Left lung (tissue), 4 donors: ENCODE measurements at regions not wholly inside any gene's neighbourhood (a gene's known extent, or its start where the extent isn't known, plus 50 kb on each side); places are given as distances from the start of the nearest gene placed in this dataset.

Experiments used
- ATAC-seq: fragments of 200-7000 bp; cut with Tn5 transposase; one replicate; pipeline ENCODE4 v1.9.1; 2020; ENCODE audit warnings: moderate library complexity
- DNase-seq, 4 donors: peaks; one replicate each; pipeline ENCODE4 v3.0.0-alpha.2; 2013 to 2020
- H3K27ac ChIP-seq, 2 donors: fragments of 200-600 bp; sonication (generic) in 1 of 2; one replicate each; pipeline versions ENCODE4 v1.5.0 to v1.8.0; 2020 to 2021
- H3K27me3 ChIP-seq, 2 donors: fragments of 200-600 bp; sonication (generic) in 1 of 2; one replicate each; pipeline versions ENCODE4 v1.5.0 to v1.8.0; 2020 to 2021
- H3K36me3 ChIP-seq, 2 donors: fragments of 200-600 bp; sonication (generic) in 1 of 2; one replicate each; pipeline versions ENCODE4 v1.5.0 to v1.8.0; 2020 to 2021
- H3K4me1 ChIP-seq, 2 donors: fragments of 200-600 bp; one replicate each; pipeline ENCODE4 v1.8.0; 2021
- H3K4me3 ChIP-seq, 2 donors: fragments of 200-600 bp; sonication (generic) in 1 of 2; one replicate each; pipeline versions ENCODE4 v1.5.0 to v1.8.0; 2020 to 2021; ENCODE audit warnings: mild to moderate bottlenecking in 1 of 2
- H3K9me3 ChIP-seq, 2 donors: fragments of 200-600 bp; sonication (generic) in 1 of 2; one replicate each; pipeline versions ENCODE4 v1.5.0 to v1.8.0; 2020 to 2021
- CTCF ChIP-seq, 2 donors: fragments of 200-600 bp; sonication (generic) in 1 of 2; IDR thresholded peaks; one replicate each; pipeline versions ENCODE4 v1.5.0 to v1.8.0; 2021; ENCODE audit warnings: antibody characterized with exemption in 2 of 2
- intact Hi-C, 2 donors: fragments of 100-400 bp; cut with DNase I; formaldehyde crosslinking; loops; one replicate each; pipeline versions ENCODE4 v1.11.2 to v1.14.2; 2022
- donor health status: DM: no; HTN: yes; CAD: no.
- donor health status: DM: no; HTN: no; CAD: no.

- TF ChIP-seq CTCF (IDR thresholded peaks at IDR 0.05): no peak
- Histone ChIP-seq H3K4me1 (peaks cover 0 to 7% of the 10 kb centered on the region in 2 donors), H3K27me3 (no peaks in the 10 kb centered on the region), H3K36me3 (no peaks in the 10 kb centered on the region), H3K9me3 (no peaks in the 10 kb centered on the region), H3K27ac (peak overlapping the region in 1 of 2 donors; percentile 67), H3K4me3 (no peak overlapping the region)
- ATAC-seq (no peak), DNase-seq (peak in 1 of 4 donors; percentile 10)
- intact Hi-C loops: no loop called here
Observed at GRCh38 chr3:125645616-125646015, 50.3 kb upstream of the OSBPL11 start.

GRCh38 chr3:125646581-125646980 lies 51.3 kb upstream of the OSBPL11 start:
- Histone ChIP-seq H3K36me3 (no peaks in the 10 kb centered on the region), H3K4me3 (no peak overlapping the region), H3K27me3 (no peaks in the 10 kb centered on the region), H3K27ac (peak overlapping the region; percentile 73 to 74), H3K9me3 (no peaks in the 10 kb centered on the region), H3K4me1 (peaks cover 0 to 7% of the 10 kb centered on the region in 2 donors)
- DNase-seq (no peak), ATAC-seq (no peak)
- intact Hi-C loops: no loop called here
- no peak for TF ChIP-seq CTCF (IDR thresholded peaks at IDR 0.05)

- no peaks in the 10 kb centered on the region for H3K36me3 ChIP-seq
- H3K27me3 ChIP-seq: no peaks in the 10 kb centered on the region
- DNase-seq: peak; percentile 16 to 78 (median 75)
- intact Hi-C loops: no loop called here
- H3K27ac ChIP-seq: peak overlapping the region; percentile 73 to 74
- TF ChIP-seq CTCF (IDR thresholded peaks at IDR 0.05): no peak
- no peaks in the 10 kb centered on the region for H3K9me3 ChIP-seq
- peaks cover 0 to 7% of the 10 kb centered on the region in 2 donors for H3K4me1 ChIP-seq
- peak; percentile 86 for ATAC-seq
- no peak overlapping the region for H3K4me3 ChIP-seq
Observed at GRCh38 chr3:125647318-125648014, 52.2 kb upstream of the OSBPL11 start.

GRCh38 chr3:125651244-125651643 lies 55.9 kb upstream of the OSBPL11 start:
- peak; percentile 64 for ATAC-seq

GRCh38 chr3:125652349-125652748 lies 57.1 kb upstream of the OSBPL11 start:
- TF ChIP-seq CTCF (IDR thresholded peaks at IDR 0.05): no peak
- Histone ChIP-seq H3K27me3 (no peaks in the 10 kb centered on the region), H3K27ac (no peak overlapping the region), H3K36me3 (no peaks in the 10 kb centered on the region), H3K4me1 (no peaks in the 10 kb centered on the region), H3K9me3 (no peaks in the 10 kb centered on the region), H3K4me3 (no peak overlapping the region)
- intact Hi-C loops: no loop called here
- no peak for ATAC-seq
- no peak for DNase-seq

More at GRCh38 chr3:125651244-125651643, 55.9 kb upstream of the OSBPL11 start:
- no peaks in the 10 kb centered on the region for H3K36me3 ChIP-seq
- no peak overlapping the region for H3K4me3 ChIP-seq
- no peaks in the 10 kb centered on the region for H3K27me3 ChIP-seq
- no peaks in the 10 kb centered on the region for H3K9me3 ChIP-seq
- H3K27ac ChIP-seq: no peak overlapping the region
- intact Hi-C loops: no loop called here
- H3K4me1 ChIP-seq: no peaks in the 10 kb centered on the region
- no peak for TF ChIP-seq CTCF (IDR thresholded peaks at IDR 0.05)
- no peak for DNase-seq
